ENCODE measurements at regions not wholly inside any gene's neighbourhood (a gene's known extent, or its start where the extent isn't known, plus 50 kb on each side); places are given as distances from the start of the nearest gene placed in this dataset.

- TF ChIP-seq CTCF (conservative IDR thresholded peaks at IDR 0.05) (no peak), ZFX (IDR thresholded peaks at IDR 0.05) (no peak)
- H3K27ac ChIP-seq, result no peak overlapping the region
These were observed 944.5 kb upstream of the CTNND2 start for GRCh38 chr5:12848709-12849108.

GRCh38 chr5:12845549-12846159 lies 941.4 kb upstream of the CTNND2 start:
- no peak for TF ChIP-seq ZFX (IDR thresholded peaks at IDR 0.05)
- TF ChIP-seq CTCF (conservative IDR thresholded peaks at IDR 0.05), result no peak
- H3K27ac ChIP-seq, result no peak overlapping the region

GRCh38 chr5:12840972-12841371 lies 936.7 kb upstream of the CTNND2 start:
- H3K27ac ChIP-seq, result no peak overlapping the region
- no peak for TF ChIP-seq ZFX (IDR thresholded peaks at IDR 0.05)
- TF ChIP-seq CTCF (conservative IDR thresholded peaks at IDR 0.05), result no peak

- H3K27ac ChIP-seq, result no peak overlapping the region
- TF ChIP-seq ZFX (IDR thresholded peaks at IDR 0.05) (no peak), CTCF (conservative IDR thresholded peaks at IDR 0.05) (no peak)
These were observed 933.3 kb upstream of the CTNND2 start for GRCh38 chr5:12837592-12837991.

GRCh38 chr5:12825163-12825562 lies 920.9 kb upstream of the CTNND2 start:
- no peak for TF ChIP-seq CTCF (conservative IDR thresholded peaks at IDR 0.05)
- no peak for TF ChIP-seq ZFX (IDR thresholded peaks at IDR 0.05)

GRCh38 chr5:12805165-12805698 lies 901.0 kb upstream of the CTNND2 start:
- TF ChIP-seq ZFX (IDR thresholded peaks at IDR 0.05) (no peak), CTCF (conservative IDR thresholded peaks at IDR 0.05) (no peak)

More at GRCh38 chr5:12825163-12825562, 920.9 kb upstream of the CTNND2 start:
- H3K27ac ChIP-seq, result no peak overlapping the region

GRCh38 chr5:12799165-12799564 lies 894.9 kb upstream of the CTNND2 start:
- no peak for TF ChIP-seq CTCF (conservative IDR thresholded peaks at IDR 0.05)
- no peak for TF ChIP-seq ZFX (IDR thresholded peaks at IDR 0.05)
- H3K27ac ChIP-seq, result no peak overlapping the region

More at GRCh38 chr5:12805165-12805698, 901.0 kb upstream of the CTNND2 start:
- no peak overlapping the region for H3K27ac ChIP-seq
